H1 (cell line): ENCODE measurements at regions not wholly inside any gene's neighbourhood (a gene's known extent, or its start where the extent isn't known, plus 50 kb on each side); places are given as distances from the start of the nearest gene placed in this dataset.

ENCODE experiments used
- CTCF ChIA-PET: fragments of 300-600 bp; sonication (Branson Sonifier 250); formaldehyde crosslinking; loops from one replicate; lab custom pipeline; 2021; ENCODE audit not compliant: partially characterized antibody; lab: Charles Lee
- POLR2A ChIA-PET: fragments of 300-600 bp; sonication (Branson Sonifier 250); formaldehyde crosslinking; loops from one replicate; lab custom pipeline; 2021; ENCODE audit warnings: inconsistent platforms; ENCODE audit not compliant: partially characterized antibody; lab: Charles Lee
- DNase-seq, 2 experiments: peaks; one replicate each; pipeline versions ENCODE4 v3.0.0 to v3.0.0-alpha.2; 2010 to 2022; ENCODE audit warnings: low spot score in 2 of 2, low read depth in 1 of 2, mixed read lengths in 1 of 2
- FAIRE-seq: peaks from 2 replicates; lab custom pipeline; 2011; peaks lifted over from hg19 to GRCh38; lab: Jason Lieb, UNC
- H2AFZ ChIP-seq: 2 replicates; pipeline ENCODE4 v1.8.1; 2012; ENCODE audit warnings: low read length, inconsistent platforms
- H2AK5ac ChIP-seq: 2 replicates; pipeline ENCODE4 v1.6.1; 2013; ENCODE audit warnings: low read depth, low read length
- H2BK120ac ChIP-seq: replicated peaks from 2 replicates; pipeline ENCODE3; 2013; ENCODE audit warnings: low read depth, low read length, inconsistent platforms
- H2BK12ac ChIP-seq: 2 replicates; pipeline ENCODE4 v1.6.1; 2013; ENCODE audit warnings: low read depth, low read length
- H2BK15ac ChIP-seq: 2 replicates; pipeline ENCODE4 v1.6.1; 2013; ENCODE audit warnings: low read length
- H2BK20ac ChIP-seq: 2 replicates; pipeline ENCODE4 v1.6.1; 2013; ENCODE audit warnings: low read length
- H2BK5ac ChIP-seq: 2 replicates; pipeline ENCODE4 v1.6.1; 2013; ENCODE audit warnings: low read depth, low read length
- H3K14ac ChIP-seq: 2 replicates; pipeline ENCODE4 v1.6.1; 2013; ENCODE audit warnings: inconsistent platforms; ENCODE audit not compliant: insufficient read length
- H3K18ac ChIP-seq: 2 replicates; pipeline ENCODE4 v1.6.1; 2013; ENCODE audit warnings: low read length; ENCODE audit errors: extremely low read depth
- H3K23ac ChIP-seq: 2 replicates; pipeline ENCODE4 v1.6.1; 2013; ENCODE audit warnings: inconsistent platforms; ENCODE audit not compliant: insufficient read length
- H3K23me2 ChIP-seq: 2 replicates; pipeline ENCODE4 v1.6.1; 2013; ENCODE audit warnings: low read depth, low read length
- H3K27ac ChIP-seq: 2 replicates; pipeline ENCODE4 v1.6.1; 2011; ENCODE audit warnings: low read depth, low read length, inconsistent platforms
- H3K27me3 ChIP-seq, 4 experiments: replicated peaks in 1 of 4; 1 replicate in 1 of 4; 2 replicates in 3 of 4; pipeline versions ENCODE4 v1.6.1 to v1.8.1; 2011 to 2013; ENCODE audit warnings: low read length in 3 of 4, mild to moderate bottlenecking in 3 of 4, inconsistent platforms in 2 of 4, mixed read lengths in 2 of 4, moderate library complexity in 1 of 4; ENCODE audit not compliant: control insufficient read depth in 3 of 4, insufficient read depth in 3 of 4; ENCODE audit errors: extremely low read depth in 1 of 4
- H3K36me3 ChIP-seq, 4 experiments: 2 replicates each; pipeline versions ENCODE4 v1.6.1 to v1.8.1; 2011 to 2013; ENCODE audit warnings: mild to moderate bottlenecking in 4 of 4, low read length in 3 of 4, moderate library complexity in 2 of 4, control low read depth in 1 of 4, inconsistent platforms in 1 of 4; ENCODE audit not compliant: insufficient read depth in 4 of 4, control insufficient read depth in 2 of 4
- H3K4ac ChIP-seq: replicated peaks from 2 replicates; pipeline ENCODE3; 2013; ENCODE audit warnings: low read length, low read depth, mixed read lengths, inconsistent platforms; ENCODE audit not compliant: insufficient read length
- H3K4me1 ChIP-seq, 4 experiments: replicated peaks in 1 of 4; 1 replicate in 1 of 4; 2 replicates in 3 of 4; pipeline versions ENCODE4 v1.6.1 to v1.8.1; 2011 to 2013; ENCODE audit warnings: low read length in 3 of 4, inconsistent platforms in 2 of 4, mixed read lengths in 1 of 4; ENCODE audit not compliant: insufficient read depth in 4 of 4, control insufficient read depth in 3 of 4
- H3K4me2 ChIP-seq, 2 experiments: 2 replicates each; pipeline versions ENCODE4 v1.6.1 to v1.8.1; 2011 to 2013; ENCODE audit warnings: low read depth in 2 of 2, low read length in 2 of 2, control low read depth in 1 of 2, inconsistent platforms in 1 of 2, mild to moderate bottlenecking in 1 of 2; ENCODE audit not compliant: insufficient read depth in 1 of 2
- H3K4me3 ChIP-seq, 4 experiments: fragments of 200-600, 300-600 bp in 1 of 4; sonication (generic), shearing (Covaris generic), sonication (Bioruptor Twin) in 1 of 4; 2 replicates each; pipeline versions ENCODE4 v1.5.1 to v1.8.1; 2011 to 2016; ENCODE audit warnings: low read length in 4 of 4, low read depth in 3 of 4, control low read depth in 2 of 4, inconsistent platforms in 2 of 4, mild to moderate bottlenecking in 2 of 4, mixed read lengths in 1 of 4, moderate library complexity in 1 of 4; ENCODE audit not compliant: insufficient read depth in 2 of 4; ENCODE audit errors: extremely low read depth in 1 of 4
- H3K56ac ChIP-seq: replicated peaks from 2 replicates; pipeline ENCODE3; 2013; ENCODE audit warnings: low read depth, mild to moderate bottlenecking, mixed read lengths, low read length, inconsistent platforms; ENCODE audit not compliant: insufficient read length
- H3K79me1 ChIP-seq: 2 replicates; pipeline ENCODE4 v1.6.1; 2013; ENCODE audit warnings: low read depth, low read length, control low read depth
- H3K79me2 ChIP-seq, 2 experiments: 2 replicates each; pipeline versions ENCODE4 v1.6.1 to v1.8.1; 2012 to 2013; ENCODE audit warnings: low read length in 2 of 2, mild to moderate bottlenecking in 2 of 2, inconsistent platforms in 1 of 2; ENCODE audit not compliant: insufficient read depth in 2 of 2, control insufficient read depth in 1 of 2
- H3K9ac ChIP-seq, 4 experiments: replicated peaks in 1 of 4; 1 replicate in 1 of 4; 2 replicates in 3 of 4; pipeline versions ENCODE4 v1.6.1 to v1.8.1; 2011 to 2013; ENCODE audit warnings: low read depth in 3 of 4, low read length in 3 of 4, control low read depth in 2 of 4, mild to moderate bottlenecking in 2 of 4, moderate library complexity in 2 of 4, inconsistent platforms in 1 of 4; ENCODE audit errors: extremely low read depth in 1 of 4
- H3K9me3 ChIP-seq, 2 experiments: 2 replicates each; pipeline versions ENCODE4 v1.6.1 to v1.8.1; 2012 to 2013; ENCODE audit warnings: mild to moderate bottlenecking in 2 of 2, moderate library complexity in 2 of 2, control low read depth in 1 of 2, inconsistent platforms in 1 of 2, low read depth in 1 of 2, low read length in 1 of 2, mixed read lengths in 1 of 2; ENCODE audit not compliant: insufficient read depth in 2 of 2
- H4K20me1 ChIP-seq, 2 experiments: replicated peaks in 1 of 2; 2 replicates each; pipeline versions ENCODE3 to v1.8.1; 2011 to 2013; ENCODE audit warnings: inconsistent platforms in 2 of 2, low read length in 2 of 2, mild to moderate bottlenecking in 1 of 2; ENCODE audit not compliant: insufficient read depth in 2 of 2, control insufficient read depth in 1 of 2
- H4K5ac ChIP-seq: 2 replicates; pipeline ENCODE4 v1.6.1; 2013; ENCODE audit warnings: low read length, low read depth, mixed read lengths, inconsistent platforms; ENCODE audit not compliant: insufficient read length
- H4K8ac ChIP-seq: 2 replicates; pipeline ENCODE4 v1.8.0; 2013; ENCODE audit warnings: mild to moderate bottlenecking, moderate library complexity, low read length, inconsistent platforms; ENCODE audit not compliant: insufficient read depth; ENCODE audit errors: extremely low read depth
- H4K91ac ChIP-seq: replicated peaks from 2 replicates; pipeline ENCODE3; 2013; ENCODE audit warnings: low read length, mixed read lengths, inconsistent platforms; ENCODE audit not compliant: insufficient read length
- ASH2L ChIP-seq: fragments of 200-600, 300-600 bp; sonication (generic); IDR thresholded peaks from one replicate; pipeline ENCODE4 v1.7.1; 2017; ENCODE audit warnings: low read length
- ATF3 ChIP-seq: IDR thresholded peaks from 2 replicates; pipeline ENCODE4 v1.6.1; 2011; ENCODE audit warnings: low read depth, mild to moderate bottlenecking, low read length; ENCODE audit not compliant: insufficient read depth
- BCL11A ChIP-seq, 2 experiments: IDR thresholded peaks; one replicate each; pipeline ENCODE4 v1.6.1; 2011; ENCODE audit warnings: low read depth in 2 of 2, low read length in 2 of 2, mild to moderate bottlenecking in 2 of 2
- BRCA1 ChIP-seq: IDR thresholded peaks from 2 replicates; pipeline ENCODE4 v1.6.1; 2012; ENCODE audit warnings: low read depth, low read length, improper control_type of control experiment
- CTCF ChIP-seq, 3 experiments: IDR thresholded peaks; 1 replicate in 2 of 3; 2 replicates in 1 of 3; pipeline versions ENCODE4 v1.5.1 to v1.6.1; 2011; ENCODE audit warnings: low read length in 3 of 3, mild to moderate bottlenecking in 3 of 3, inconsistent platforms in 2 of 3, low read depth in 1 of 3, moderate library complexity in 1 of 3; ENCODE audit not compliant: insufficient read depth in 1 of 3; ENCODE audit errors: control extremely low read depth in 1 of 3
- FOSL1 ChIP-seq: IDR thresholded peaks from 2 replicates; pipeline ENCODE4 v1.6.1; 2011; ENCODE audit warnings: mild to moderate bottlenecking, low read depth, low read length, moderate library complexity; ENCODE audit not compliant: insufficient read depth
- NRF1 ChIP-seq: IDR thresholded peaks from 2 replicates; pipeline ENCODE4 v1.6.1; 2011; ENCODE audit warnings: mild to moderate bottlenecking, low read depth, low read length, improper control_type of control experiment
- POLR2A ChIP-seq, 2 experiments: IDR thresholded peaks; 1 replicate in 1 of 2; 2 replicates in 1 of 2; pipeline ENCODE4 v1.6.1; 2011; ENCODE audit warnings: low read depth in 2 of 2, low read length in 2 of 2, mild to moderate bottlenecking in 2 of 2; ENCODE audit errors: control extremely low read depth in 1 of 2
- RAD21 ChIP-seq, 2 experiments: IDR thresholded peaks in 1 of 2; conservative IDR thresholded peaks in 1 of 2; 2 replicates each; pipeline ENCODE4 v1.6.1; 2011; ENCODE audit warnings: low read depth in 2 of 2, low read length in 2 of 2, improper control_type of control experiment in 1 of 2, inconsistent platforms in 1 of 2, mild to moderate bottlenecking in 1 of 2, moderate library complexity in 1 of 2
- RXRA ChIP-seq: IDR thresholded peaks from 2 replicates; pipeline ENCODE4 v1.6.1; 2011; ENCODE audit warnings: low read depth, mild to moderate bottlenecking, low read length, moderate library complexity; ENCODE audit not compliant: insufficient read depth
- SIX5 ChIP-seq: IDR thresholded peaks from 2 replicates; pipeline ENCODE4 v1.6.1; 2011; ENCODE audit warnings: mild to moderate bottlenecking, low read depth, low read length
- TAF1 ChIP-seq: IDR thresholded peaks from 2 replicates; pipeline ENCODE4 v1.6.1; 2011; ENCODE audit warnings: mild to moderate bottlenecking, low read depth, low read length
- WGBS, 2 experiments: shearing (Covaris generic) in 1 of 2; methylation state at CpG; one replicate each; pipeline versions ENCODE4 v1.1.6 to v1.1.7; 2013 to 2015; ENCODE audit warnings: low lambda C conversion rate in 2 of 2, mixed read lengths in 2 of 2, inconsistent platforms in 1 of 2, low coverage in 1 of 2, missing lambda C conversion rate in 1 of 2; ENCODE audit not compliant: insufficient replicate concordance in 2 of 2, insufficient coverage in 1 of 2, insufficient read length in 1 of 2; ENCODE audit errors: extremely low coverage in 1 of 2, missing lambda C conversion rate in 1 of 2; 5-methylcytosine and 5-hydroxymethylcytosine counted together

DNA sequence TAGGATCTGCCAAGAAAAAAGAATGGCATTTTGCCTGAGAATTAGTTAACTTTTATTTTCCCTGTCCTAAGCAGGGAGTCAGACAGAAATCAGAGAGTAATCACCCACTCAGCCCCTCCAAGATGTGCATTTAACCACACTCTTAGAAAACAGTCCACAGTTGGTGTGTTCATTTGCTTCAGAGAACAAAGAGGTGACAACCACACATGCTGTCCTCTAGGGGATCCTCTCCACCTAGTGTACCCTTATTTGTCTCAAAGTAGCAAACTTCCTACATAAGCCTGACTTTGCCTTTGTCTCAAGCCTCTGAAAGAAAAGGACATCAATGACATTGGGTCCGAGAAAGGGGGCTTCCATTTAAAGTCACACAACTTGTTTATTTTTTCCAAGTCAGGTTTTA is 107.0 kb upstream of the RFC3 start:
- DNase-seq (no peak), FAIRE-seq (no peak)
- WGBS, 2 experiments, result 78% methylated on average over 1 of the region's 1 CpG; no CpG with 5 or more reads in 1 of the 2 experiments
- Histone ChIP-seq H3K4me3 (no peak overlapping the region), H3K9ac (no peak overlapping the region), H3K14ac (no peak overlapping the region), H2BK20ac (no peak overlapping the region), H4K8ac (no peak overlapping the region), H4K5ac (no peak overlapping the region), H3K36me3 (no peaks in the 10 kb centered on the region), H3K18ac (no peak overlapping the region), H4K91ac (no peak overlapping the region), H3K79me2 (no peaks in the 10 kb centered on the region), H3K27ac (no peak overlapping the region), H2AK5ac (no peak overlapping the region), H3K23ac (no peak overlapping the region), H2BK5ac (no peak overlapping the region), H3K4ac (no peak overlapping the region), H3K56ac (no peak overlapping the region), H3K23me2 (no peaks in the 10 kb centered on the region), H2BK15ac (no peak overlapping the region), H3K9me3 (no peaks in the 10 kb centered on the region), H3K27me3 (no peaks in the 10 kb centered on the region), H3K4me1 (no peaks in the 10 kb centered on the region), H2BK12ac (no peak overlapping the region), H3K79me1 (no peaks in the 10 kb centered on the region), H3K4me2 (no peak overlapping the region), H4K20me1 (no peaks in the 10 kb centered on the region), H2BK120ac (no peak overlapping the region), H2AFZ (no peak overlapping the region)
- ChIA-PET CTCF (no interaction called here), POLR2A (no interaction called here)
- TF ChIP-seq POLR2A (IDR thresholded peaks at IDR 0.05; ENCODE audit: control extremely low read depth in 1 of 2, low read depth in 2 of 2, low read length in 2 of 2) (no peak), ATF3 (no peak), RAD21 (IDR thresholded peaks at IDR 0.05 in 1 of 2, conservative IDR thresholded peaks at IDR 0.05 in 1 of 2; ENCODE audit: low read depth in 2 of 2, low read length in 2 of 2) (peak in 1 of 2 experiments; percentile 8; a peak in 1 of 4 replicates), NRF1 (no peak), RXRA (no peak), FOSL1 (no peak), BCL11A (IDR thresholded peaks at IDR 0.05; ENCODE audit: low read depth in 2 of 2, low read length in 2 of 2) (no peak), TAF1 (no peak), CTCF (IDR thresholded peaks at IDR 0.05; ENCODE audit: control extremely low read depth in 1 of 3, insufficient read depth in 1 of 3, low read depth in 1 of 3, low read length in 3 of 3) (peak in 1 of 3 experiments; percentile 10; a peak in 1 of 4 replicates), BRCA1 (no peak), ASH2L (no peak), SIX5 (no peak)
